ENCODE measurements at regions not wholly inside any gene's neighbourhood (a gene's known extent, or its start where the extent isn't known, plus 50 kb on each side); places are given as distances from the start of the nearest gene placed in this dataset.

GRCh38 chr14:65187421-65188049 lies 85.2 kb upstream of the MAX start:
- DNase-seq, result no peak

- DNase-seq, result no peak
Observed at GRCh38 chr14:65190312-65190711, 88.0 kb upstream of the MAX start.

GRCh38 chr14:65191716-65192115 lies 89.4 kb upstream of the MAX start:
- no peak for DNase-seq

- DNase-seq, result no peak
Observed at GRCh38 chr14:65192686-65193085, 90.4 kb upstream of the MAX start.

GRCh38 chr14:65193916-65194590 lies 91.7 kb upstream of the MAX start:
- no peak for DNase-seq

- DNase-seq, result no peak
Observed at GRCh38 chr14:65195042-65195719, 92.9 kb upstream of the MAX start.

GRCh38 chr14:65198346-65198745 lies 96.0 kb upstream of the MAX start:
- no peak for DNase-seq

GRCh38 chr14:65200454-65200853 lies 98.1 kb upstream of the MAX start:
- no peak for DNase-seq

GRCh38 chr14:65203574-65203973 lies 101.3 kb upstream of the MAX start:
- no peak for DNase-seq

- no peak for DNase-seq
Observed at GRCh38 chr14:65204056-65204455, 101.7 kb upstream of the MAX start.

- DNase-seq, result no peak
Observed at GRCh38 chr14:65206078-65206447, 103.7 kb upstream of the MAX start.

- peak; percentile 43 for DNase-seq
Observed at GRCh38 chr14:65206448-65207096, 104.3 kb upstream of the MAX start.

- DNase-seq, result no peak
Observed at GRCh38 chr14:65208548-65208947, 106.2 kb upstream of the MAX start.

- DNase-seq, result no peak
Observed at GRCh38 chr14:65210118-65210821, 108.0 kb upstream of the MAX start.

- no peak for DNase-seq
Observed at GRCh38 chr14:65210822-65211182, 108.5 kb upstream of the MAX start.

GRCh38 chr14:65211341-65211987 lies 109.1 kb upstream of the MAX start:
- no peak for DNase-seq

GRCh38 chr14:65213316-65213715 lies 111.0 kb upstream of the MAX start:
- no peak for DNase-seq

- no peak for DNase-seq
Observed at GRCh38 chr14:65214741-65215140, 112.4 kb upstream of the MAX start.

GRCh38 chr14:65219353-65219752 lies 117.0 kb upstream of the MAX start:
- DNase-seq, result no peak

- peak; percentile 75 for DNase-seq
Observed at GRCh38 chr14:65222440-65222858, 120.1 kb upstream of the MAX start.

GRCh38 chr14:65223636-65224035 lies 121.3 kb upstream of the MAX start:
- peak; percentile 26 for DNase-seq

- DNase-seq, result no peak
Observed at GRCh38 chr14:65224799-65225198, 122.5 kb upstream of the MAX start.
